NCI-H1092 treated with DMSO at 0.1 percent for 48 hours (cell line): ENCODE measurements at regions not wholly inside any gene's neighbourhood (a gene's known extent, or its start where the extent isn't known, plus 50 kb on each side); places are given as distances from the start of the nearest gene placed in this dataset.
"Not testable (repeated sequence)": the region's sequence is repeated elsewhere in the genome, so short reads cannot be mapped to it uniquely, and the experiment has no call there.

ENCODE experiments used
- DNase-seq: peaks from one replicate; lab custom pipeline; 2025; lab: John Stamatoyannopoulos, UW

- no peak for DNase-seq
These were observed 149.5 kb downstream of the CCNG2 start for GRCh38 chr4:77306496-77306895.

- DNase-seq: peak; percentile 13
These were observed 151.8 kb downstream of the CCNG2 start for GRCh38 chr4:77308843-77309242.

GRCh38 chr4:77309496-77309895 lies 152.5 kb downstream of the CCNG2 start:
- DNase-seq: no peak

- DNase-seq: no peak
These were observed 153.9 kb downstream of the CCNG2 start for GRCh38 chr4:77310931-77311330.

- no peak for DNase-seq
These were observed 157.7 kb downstream of the CCNG2 start for GRCh38 chr4:77314697-77315096.

GRCh38 chr4:77327151-77327550 lies 170.1 kb downstream of the CCNG2 start:
- DNase-seq: no peak

- no peak for DNase-seq
These were observed 175.8 kb downstream of the CCNG2 start for GRCh38 chr4:77332696-77333270.

- no peak for DNase-seq
These were observed 179.6 kb downstream of the CCNG2 start for GRCh38 chr4:77336411-77337142.

- DNase-seq: no peak
These were observed 185.3 kb downstream of the CCNG2 start for GRCh38 chr4:77342170-77342810.

GRCh38 chr4:77344001-77344400 lies 187.0 kb downstream of the CCNG2 start:
- no peak for DNase-seq

- DNase-seq: no peak
These were observed 187.8 kb downstream of the CCNG2 start for GRCh38 chr4:77344784-77345183.

GRCh38 chr4:77347351-77347966 lies 190.5 kb downstream of the CCNG2 start:
- no peak for DNase-seq

- DNase-seq: no peak
These were observed 191.8 kb downstream of the CCNG2 start for GRCh38 chr4:77348815-77349214.

- no peak for DNase-seq
These were observed 192.4 kb downstream of the CCNG2 start for GRCh38 chr4:77349364-77349763.

GRCh38 chr4:77349796-77350195 lies 192.8 kb downstream of the CCNG2 start:
- DNase-seq: no peak

GRCh38 chr4:77352192-77352591 lies 195.2 kb downstream of the CCNG2 start:
- no peak for DNase-seq

GRCh38 chr4:77353724-77354315 lies 196.8 kb downstream of the CCNG2 start:
- not testable (repeated sequence) for DNase-seq

GRCh38 chr4:77354550-77354949 lies 197.5 kb downstream of the CCNG2 start:
- no peak for DNase-seq

- DNase-seq: no peak
These were observed 198.7 kb downstream of the CCNG2 start for GRCh38 chr4:77355731-77356130.

- peak; percentile 11 for DNase-seq
These were observed 201.4 kb downstream of the CCNG2 start for GRCh38 chr4:77358315-77358928.

- peak; percentile 25 for DNase-seq
These were observed 203.4 kb downstream of the CCNG2 start for GRCh38 chr4:77360451-77360850.

- DNase-seq: not testable (repeated sequence)
These were observed 209.9 kb downstream of the CCNG2 start for GRCh38 chr4:77366876-77367275.
